ENCODE measurements at regions not wholly inside any gene's neighbourhood (a gene's known extent, or its start where the extent isn't known, plus 50 kb on each side); places are given as distances from the start of the nearest gene placed in this dataset.

- 0 out of 2 replicates have a peak, but pooled peaks have one; percentile 73 for TF ChIP-seq ZNF607 (CRISPR knock-in tag; IDR thresholded peaks at IDR 0.05; ENCODE audit: borderline replicate concordance)
- TF ChIP-seq RFX3 (CRISPR knock-in tag; IDR thresholded peaks at IDR 0.05), result no peak
- TF ChIP-seq ZC3H4 (CRISPR knock-in tag; IDR thresholded peaks at IDR 0.05; ENCODE audit: borderline replicate concordance), result no peak
- no peak for TF ChIP-seq IRX3 (CRISPR knock-in tag; IDR thresholded peaks at IDR 0.05; ENCODE audit: borderline replicate concordance, low read depth)
- TF ChIP-seq, protein P1, sequence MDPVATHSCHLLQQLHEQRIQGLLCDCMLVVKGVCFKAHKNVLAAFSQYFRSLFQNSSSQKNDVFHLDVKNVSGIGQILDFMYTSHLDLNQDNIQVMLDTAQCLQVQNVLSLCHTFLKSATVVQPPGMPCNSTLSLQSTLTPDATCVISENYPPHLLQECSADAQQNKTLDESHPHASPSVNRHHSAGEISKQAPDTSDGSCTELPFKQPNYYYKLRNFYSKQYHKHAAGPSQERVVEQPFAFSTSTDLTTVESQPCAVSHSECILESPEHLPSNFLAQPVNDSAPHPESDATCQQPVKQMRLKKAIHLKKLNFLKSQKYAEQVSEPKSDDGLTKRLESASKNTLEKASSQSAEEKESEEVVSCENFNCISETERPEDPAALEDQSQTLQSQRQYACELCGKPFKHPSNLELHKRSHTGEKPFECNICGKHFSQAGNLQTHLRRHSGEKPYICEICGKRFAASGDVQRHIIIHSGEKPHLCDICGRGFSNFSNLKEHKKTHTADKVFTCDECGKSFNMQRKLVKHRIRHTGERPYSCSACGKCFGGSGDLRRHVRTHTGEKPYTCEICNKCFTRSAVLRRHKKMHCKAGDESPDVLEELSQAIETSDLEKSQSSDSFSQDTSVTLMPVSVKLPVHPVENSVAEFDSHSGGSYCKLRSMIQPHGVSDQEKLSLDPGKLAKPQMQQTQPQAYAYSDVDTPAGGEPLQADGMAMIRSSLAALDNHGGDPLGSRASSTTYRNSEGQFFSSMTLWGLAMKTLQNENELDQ (CRISPR knock-in tag; IDR thresholded peaks at IDR 0.05; ENCODE audit: borderline replicate concordance), result no peak
- TF ChIP-seq DNMT1 (CRISPR knock-in tag; IDR thresholded peaks at IDR 0.05), result no peak
- no peak for TF ChIP-seq POLR2G (IDR thresholded peaks at IDR 0.05; ENCODE audit: low read depth, low read length)
- no peak for TF ChIP-seq ZNF772 (CRISPR knock-in tag; IDR thresholded peaks at IDR 0.05)
- TF ChIP-seq HNF1B (CRISPR knock-in tag; IDR thresholded peaks at IDR 0.05), result peak; percentile 89
- peak; percentile 69; the same call in 1 of the 2 replicates for TF ChIP-seq FOXP4 (CRISPR knock-in tag; IDR thresholded peaks at IDR 0.05)
- TF ChIP-seq, protein P2, sequence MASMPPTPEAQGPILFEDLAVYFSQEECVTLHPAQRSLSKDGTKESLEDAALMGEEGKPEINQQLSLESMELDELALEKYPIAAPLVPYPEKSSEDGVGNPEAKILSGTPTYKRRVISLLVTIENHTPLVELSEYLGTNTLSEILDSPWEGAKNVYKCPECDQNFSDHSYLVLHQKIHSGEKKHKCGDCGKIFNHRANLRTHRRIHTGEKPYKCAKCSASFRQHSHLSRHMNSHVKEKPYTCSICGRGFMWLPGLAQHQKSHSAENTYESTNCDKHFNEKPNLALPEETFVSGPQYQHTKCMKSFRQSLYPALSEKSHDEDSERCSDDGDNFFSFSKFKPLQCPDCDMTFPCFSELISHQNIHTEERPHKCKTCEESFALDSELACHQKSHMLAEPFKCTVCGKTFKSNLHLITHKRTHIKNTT (CRISPR knock-in tag; IDR thresholded peaks at IDR 0.05), result no peak
- TF ChIP-seq, protein P3, sequence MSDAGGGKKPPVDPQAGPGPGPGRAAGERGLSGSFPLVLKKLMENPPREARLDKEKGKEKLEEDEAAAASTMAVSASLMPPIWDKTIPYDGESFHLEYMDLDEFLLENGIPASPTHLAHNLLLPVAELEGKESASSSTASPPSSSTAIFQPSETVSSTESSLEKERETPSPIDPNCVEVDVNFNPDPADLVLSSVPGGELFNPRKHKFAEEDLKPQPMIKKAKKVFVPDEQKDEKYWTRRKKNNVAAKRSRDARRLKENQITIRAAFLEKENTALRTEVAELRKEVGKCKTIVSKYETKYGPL (CRISPR knock-in tag; IDR thresholded peaks at IDR 0.05), result 0 out of 2 replicates have a peak, but pooled peaks have one; percentile 36
- TF ChIP-seq JUNB (CRISPR knock-in tag; IDR thresholded peaks at IDR 0.05; ENCODE audit: borderline replicate concordance), result no peak
- TF ChIP-seq ZNF629 (CRISPR knock-in tag; conservative IDR thresholded peaks at IDR 0.05), result peak; percentile 85
- TF ChIP-seq STAT5B (CRISPR knock-in tag; IDR thresholded peaks at IDR 0.05), result no peak
- no peak for TF ChIP-seq SP1 (IDR thresholded peaks at IDR 0.05)
- TF ChIP-seq SP1 (CRISPR knock-in tag; IDR thresholded peaks at IDR 0.05), result no peak; the same call in 1 of the 2 replicates
- no peak for TF ChIP-seq ZNF230 (CRISPR knock-in tag; IDR thresholded peaks at IDR 0.05)
- TF ChIP-seq ZNF569 (CRISPR knock-in tag; IDR thresholded peaks at IDR 0.05; ENCODE audit: borderline replicate concordance), result no peak
- TF ChIP-seq GATAD2A (CRISPR knock-in tag; IDR thresholded peaks at IDR 0.05), result peak; percentile 87
- no peak for TF ChIP-seq IKZF4 (CRISPR knock-in tag; IDR thresholded peaks at IDR 0.05; ENCODE audit: borderline replicate concordance, low read depth, not compliant biosample characterization)
- no peak for TF ChIP-seq ZFP41 (CRISPR knock-in tag; IDR thresholded peaks at IDR 0.05; ENCODE audit: borderline replicate concordance)
- no peak for TF ChIP-seq ZNF30 (CRISPR knock-in tag; IDR thresholded peaks at IDR 0.05)
These were observed 72.6 kb upstream of the ZNF184 start (continued) for GRCh38 chr6:27545271-27546046.

Measured in HepG2 (cell line).